ENCODE measurements at regions not wholly inside any gene's neighbourhood (a gene's known extent, or its start where the extent isn't known, plus 50 kb on each side); places are given as distances from the start of the nearest gene placed in this dataset.
"Not testable (repeated sequence)": the region's sequence is repeated elsewhere in the genome, so short reads cannot be mapped to it uniquely, and the experiment has no call there.

- no peak for DNase-seq
These were observed 1307.7 kb upstream of the LRRTM3 start for GRCh38 chr10:65618126-65618525.

GRCh38 chr10:65620404-65621048, 1305.3 kb upstream of the LRRTM3 start:
- DNase-seq: no peak

- no peak for DNase-seq
These were observed 1303.2 kb upstream of the LRRTM3 start for GRCh38 chr10:65622608-65623007.

GRCh38 chr10:65628493-65629139, 1297.2 kb upstream of the LRRTM3 start:
- no peak for DNase-seq

- no peak for DNase-seq
These were observed 1265.8 kb upstream of the LRRTM3 start for GRCh38 chr10:65660006-65660405.

GRCh38 chr10:65670087-65670486, 1255.7 kb upstream of the LRRTM3 start:
- no peak for DNase-seq

GRCh38 chr10:65670596-65670995, 1255.2 kb upstream of the LRRTM3 start:
- not testable (repeated sequence) for DNase-seq

GRCh38 chr10:65675236-65675635, 1250.6 kb upstream of the LRRTM3 start:
- no peak for DNase-seq

- no peak for DNase-seq
These were observed 1240.9 kb upstream of the LRRTM3 start for GRCh38 chr10:65684896-65685295.

GRCh38 chr10:65701168-65701776, 1224.6 kb upstream of the LRRTM3 start:
- DNase-seq: no peak

GRCh38 chr10:65708057-65708456, 1217.8 kb upstream of the LRRTM3 start:
- no peak for DNase-seq

GRCh38 chr10:65710306-65710705, 1215.5 kb upstream of the LRRTM3 start:
- no peak for DNase-seq

GRCh38 chr10:65719790-65720189, 1206.0 kb upstream of the LRRTM3 start:
- no peak for DNase-seq

- DNase-seq: no peak
These were observed 1204.9 kb upstream of the LRRTM3 start for GRCh38 chr10:65720901-65721300.

GRCh38 chr10:65723525-65723924, 1202.3 kb upstream of the LRRTM3 start:
- DNase-seq: no peak

GRCh38 chr10:65735382-65735781, 1190.5 kb upstream of the LRRTM3 start:
- DNase-seq: no peak

GRCh38 chr10:65742906-65743305, 1182.9 kb upstream of the LRRTM3 start:
- DNase-seq: no peak

- no peak for DNase-seq
These were observed 1174.6 kb upstream of the LRRTM3 start for GRCh38 chr10:65751218-65751617.

GRCh38 chr10:65751896-65752295, 1173.9 kb upstream of the LRRTM3 start:
- no peak for DNase-seq

GRCh38 chr10:65753532-65753931, 1172.3 kb upstream of the LRRTM3 start:
- no peak for DNase-seq

- DNase-seq: no peak
These were observed 1171.7 kb upstream of the LRRTM3 start for GRCh38 chr10:65754112-65754511.

GRCh38 chr10:65762311-65762710, 1163.5 kb upstream of the LRRTM3 start:
- DNase-seq: no peak

- DNase-seq: no peak
These were observed 1160.8 kb upstream of the LRRTM3 start for GRCh38 chr10:65765006-65765541.

GRCh38 chr10:65769828-65770227, 1156.0 kb upstream of the LRRTM3 start:
- no peak for DNase-seq
